DMS 273 (cell line): ENCODE measurements at regions not wholly inside any gene's neighbourhood (a gene's known extent, or its start where the extent isn't known, plus 50 kb on each side); places are given as distances from the start of the nearest gene placed in this dataset.
A peak's percentile ranks its signal among the peaks of the same experiment; 100 is the strongest.
"Not testable (repeated sequence)": the region's sequence is repeated elsewhere in the genome, so short reads cannot be mapped to it uniquely, and the experiment has no call there.

Source experiments
- DNase-seq: peaks from one replicate; lab custom pipeline; 2025; ENCODE audit not compliant: unreplicated experiment; lab: John Stamatoyannopoulos, UW

GRCh38 chr9:88596376-88596775, 61.4 kb downstream of the NXNL2 start:
- no peak for DNase-seq

- DNase-seq: no peak
Observed at GRCh38 chr9:88604836-88605511, 70.0 kb downstream of the NXNL2 start.

- DNase-seq: no peak
Observed at GRCh38 chr9:88605512-88606362, 70.8 kb downstream of the NXNL2 start.

- no peak for DNase-seq
Observed at GRCh38 chr9:88614359-88614758, 79.4 kb downstream of the NXNL2 start.

GRCh38 chr9:88623698-88624097, 88.7 kb downstream of the NXNL2 start:
- no peak for DNase-seq

- DNase-seq: no peak
Observed at GRCh38 chr9:88628114-88628513, 93.1 kb downstream of the NXNL2 start.

- no peak for DNase-seq
Observed at GRCh38 chr9:88628811-88629210, 93.8 kb downstream of the NXNL2 start.

GRCh38 chr9:88630574-88630973, 95.6 kb downstream of the NXNL2 start:
- not testable (repeated sequence) for DNase-seq

- DNase-seq: no peak
Observed at GRCh38 chr9:88635151-88635550, 100.2 kb downstream of the NXNL2 start.

GRCh38 chr9:88641456-88642240, 106.7 kb downstream of the NXNL2 start:
- no peak for DNase-seq

- no peak for DNase-seq
Observed at GRCh38 chr9:88642336-88642735, 107.4 kb downstream of the NXNL2 start.

- no peak for DNase-seq
Observed at GRCh38 chr9:88643931-88644330, 109.0 kb downstream of the NXNL2 start.

- DNase-seq: no peak
Observed at GRCh38 chr9:88645172-88645878, 110.3 kb downstream of the NXNL2 start.

GRCh38 chr9:88645879-88646199, 110.9 kb downstream of the NXNL2 start:
- no peak for DNase-seq

GRCh38 chr9:88646539-88647300, 111.7 kb downstream of the NXNL2 start:
- no peak for DNase-seq

- DNase-seq: peak; percentile 76
Observed at GRCh38 chr9:88651682-88652633, 117.0 kb downstream of the NXNL2 start.

GRCh38 chr9:88652876-88653275, 117.9 kb downstream of the NXNL2 start:
- no peak for DNase-seq

GRCh38 chr9:88653406-88653805, 118.4 kb downstream of the NXNL2 start:
- DNase-seq: no peak

GRCh38 chr9:88653911-88654310, 118.9 kb downstream of the NXNL2 start:
- DNase-seq: no peak
